Activated T-helper 1 cell treated with anti-CD3 and anti-CD28 coated beads, Interleukin-12 subunit alpha, Interleukin-12 subunit beta, Interleukin-2, Interleukin-4 antibody, amounts not matched to agents 30 ng/mL and 10 ng/mL and 1 ng/mL, durations not matched to agents 14 hours and 24 hours and 36 hours (primary cell): ENCODE measurements at regions not wholly inside any gene's neighbourhood (a gene's known extent, or its start where the extent isn't known, plus 50 kb on each side); places are given as distances from the start of the nearest gene placed in this dataset.

ENCODE experiments used
- DNase-seq: peaks from one replicate; pipeline ENCODE4 v3.0.0; 2021; ENCODE audit warnings: low spot score
- H3K27ac Mint-ChIP-seq: one replicate; pipeline ENCODE4 v1.8.0; 2021; ENCODE audit warnings: mild to moderate bottlenecking, mixed read lengths
- H3K27me3 Mint-ChIP-seq: one replicate; pipeline ENCODE4 v1.8.0; 2022; ENCODE audit warnings: mild to moderate bottlenecking, moderate library complexity, mixed read lengths; ENCODE audit not compliant: insufficient read depth
- H3K36me3 Mint-ChIP-seq: one replicate; pipeline ENCODE4 v1.8.0; 2021; ENCODE audit warnings: low read depth, mixed read lengths
- H3K4me1 Mint-ChIP-seq: one replicate; pipeline ENCODE4 v1.8.0; 2021; ENCODE audit warnings: low read depth, mixed read lengths
- H3K4me3 Mint-ChIP-seq: one replicate; pipeline ENCODE4 v1.8.0; 2021; ENCODE audit warnings: mild to moderate bottlenecking, moderate library complexity, mixed read lengths
- H3K9me3 Mint-ChIP-seq: one replicate; pipeline ENCODE4 v1.8.0; 2021; ENCODE audit warnings: mixed read lengths
- intact Hi-C: fragments of 100-400 bp; cut with micrococcal nuclease; formaldehyde crosslinking; loops from one replicate; pipeline ENCODE4 v1.15.1; 2024

DNA sequence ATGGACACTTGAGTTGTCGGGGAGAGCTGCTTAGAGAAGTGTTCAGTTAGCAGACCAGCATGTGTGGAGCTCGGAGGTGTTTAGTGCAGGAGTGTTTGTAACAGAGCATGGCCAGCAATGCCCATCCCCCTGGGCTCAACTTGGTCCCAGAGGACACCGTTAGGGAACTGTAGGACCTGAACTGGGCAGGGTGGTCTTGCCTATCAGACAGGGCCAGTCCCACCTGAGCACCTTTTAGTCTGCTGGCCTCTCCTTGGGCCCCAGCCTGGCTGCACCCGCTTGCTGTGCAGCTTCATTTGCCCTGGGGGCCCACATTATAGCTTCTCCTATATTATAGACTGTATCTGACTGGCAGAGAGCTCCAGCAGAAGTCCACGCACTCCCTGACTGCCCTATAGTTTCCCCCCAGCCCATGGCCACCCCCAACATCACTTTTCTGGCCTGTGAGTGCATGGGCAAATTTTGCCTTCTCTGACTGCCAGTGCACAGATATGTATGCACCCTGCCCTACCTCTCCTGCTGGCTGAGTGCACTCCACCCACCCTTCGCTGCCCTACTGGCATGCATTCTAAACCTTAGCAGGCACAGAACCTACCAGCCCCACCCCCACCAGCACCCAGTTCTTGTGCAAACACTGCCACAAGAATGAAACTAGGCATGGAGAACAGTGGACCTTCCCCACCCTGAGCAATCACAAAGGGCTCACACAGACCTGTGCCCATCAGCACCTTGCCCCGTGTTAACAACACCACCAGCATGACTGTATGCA lies 1030.6 kb upstream of the GHITM start:
- H3K9me3 Mint-ChIP-seq = peaks cover 20% of the 10 kb centered on the region
- no peaks in the 10 kb centered on the region for H3K36me3 Mint-ChIP-seq
- H3K4me3 Mint-ChIP-seq = no peak overlapping the region
- DNase-seq = no peak
- no peaks in the 10 kb centered on the region for H3K27me3 Mint-ChIP-seq
- no peak overlapping the region for H3K27ac Mint-ChIP-seq
- H3K4me1 Mint-ChIP-seq = no peaks in the 10 kb centered on the region
- intact Hi-C loops = no loop called here

DNA sequence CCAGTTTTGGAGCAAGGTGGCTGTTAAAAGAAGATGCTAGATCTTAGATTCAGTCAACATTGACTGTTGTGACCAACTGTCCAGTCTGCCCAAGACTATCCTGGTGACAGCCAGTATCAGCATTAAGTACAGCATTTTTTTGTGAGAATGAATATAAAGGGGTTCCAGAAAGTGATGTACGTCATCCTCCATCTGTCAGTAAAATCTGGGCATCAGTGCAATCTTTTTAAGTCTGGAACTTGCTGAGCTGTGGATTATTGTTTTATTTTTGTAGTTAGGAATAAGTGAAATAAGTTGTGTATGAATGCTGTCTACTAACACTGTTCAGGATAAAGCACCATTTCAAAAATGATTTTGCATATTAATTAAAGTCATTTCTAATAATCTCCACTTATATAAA lies 1020.0 kb upstream of the GHITM start:
- Mint-ChIP-seq H3K4me1 (no peaks in the 10 kb centered on the region), H3K27ac (no peak overlapping the region), H3K4me3 (no peak overlapping the region), H3K27me3 (no peaks in the 10 kb centered on the region), H3K9me3 (peaks cover 14% of the 10 kb centered on the region), H3K36me3 (no peaks in the 10 kb centered on the region)
- no peak for DNase-seq
- intact Hi-C loops = no loop called here

DNA sequence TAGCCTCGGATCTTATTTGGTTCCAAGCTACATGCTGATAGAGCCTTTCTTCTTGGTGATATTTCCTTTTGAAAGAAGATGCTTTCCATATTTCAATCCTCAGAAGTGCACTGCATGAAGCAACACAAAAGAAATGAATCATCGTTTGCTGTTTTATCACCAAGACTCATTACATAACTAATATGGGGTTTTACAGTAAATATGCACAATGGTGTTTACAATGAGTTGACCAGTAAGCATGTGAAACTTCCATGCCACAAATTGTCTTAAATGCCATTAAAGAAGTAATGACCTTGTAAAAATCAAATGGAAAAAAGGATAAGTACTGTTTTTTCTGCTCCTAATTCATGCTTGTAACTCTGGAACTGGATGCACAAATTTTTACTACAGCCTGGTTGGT lies 1017.0 kb upstream of the GHITM start:
- Mint-ChIP-seq H3K27ac (no peak overlapping the region), H3K4me3 (no peak overlapping the region), H3K4me1 (no peaks in the 10 kb centered on the region), H3K36me3 (no peaks in the 10 kb centered on the region), H3K9me3 (peaks cover 28% of the 10 kb centered on the region), H3K27me3 (no peaks in the 10 kb centered on the region)
- no peak for DNase-seq
- intact Hi-C loops = no loop called here

DNA sequence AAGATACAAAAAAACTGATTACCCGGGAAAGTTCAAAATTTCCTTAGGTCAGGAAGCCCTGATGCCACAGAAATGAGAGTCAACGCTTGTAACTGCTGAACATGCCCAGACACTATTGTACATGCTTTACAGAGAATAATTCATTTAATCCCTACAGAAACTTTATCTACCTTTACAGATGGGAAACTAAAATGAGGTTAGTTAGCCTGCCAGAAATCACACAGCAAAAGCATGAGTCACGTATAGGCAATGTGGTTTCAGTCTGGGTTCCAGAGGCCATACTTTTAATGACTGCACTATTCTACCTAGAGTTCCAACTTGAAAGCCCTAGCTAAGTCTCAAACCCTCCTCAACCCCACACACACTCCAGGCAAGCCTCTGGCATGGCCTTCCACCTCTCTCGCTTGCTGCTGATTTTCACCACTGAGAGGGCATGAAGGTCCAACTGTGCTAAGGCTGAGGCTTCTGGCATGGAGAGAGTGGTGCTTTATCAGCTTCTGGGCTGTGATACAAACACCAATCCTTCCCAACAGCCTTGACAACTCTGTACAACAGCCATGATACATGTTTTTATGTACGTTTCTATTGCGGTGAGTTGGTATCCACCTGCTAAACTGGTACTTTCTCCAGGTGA lies 1011.2 kb upstream of the GHITM start:
- H3K9me3 Mint-ChIP-seq = peaks cover 22% of the 10 kb centered on the region
- DNase-seq = no peak
- intact Hi-C loops = no loop called here
- H3K27me3 Mint-ChIP-seq = no peaks in the 10 kb centered on the region
- H3K4me1 Mint-ChIP-seq = no peaks in the 10 kb centered on the region
- no peaks in the 10 kb centered on the region for H3K36me3 Mint-ChIP-seq
- H3K27ac Mint-ChIP-seq = no peak overlapping the region
- no peak overlapping the region for H3K4me3 Mint-ChIP-seq

DNA sequence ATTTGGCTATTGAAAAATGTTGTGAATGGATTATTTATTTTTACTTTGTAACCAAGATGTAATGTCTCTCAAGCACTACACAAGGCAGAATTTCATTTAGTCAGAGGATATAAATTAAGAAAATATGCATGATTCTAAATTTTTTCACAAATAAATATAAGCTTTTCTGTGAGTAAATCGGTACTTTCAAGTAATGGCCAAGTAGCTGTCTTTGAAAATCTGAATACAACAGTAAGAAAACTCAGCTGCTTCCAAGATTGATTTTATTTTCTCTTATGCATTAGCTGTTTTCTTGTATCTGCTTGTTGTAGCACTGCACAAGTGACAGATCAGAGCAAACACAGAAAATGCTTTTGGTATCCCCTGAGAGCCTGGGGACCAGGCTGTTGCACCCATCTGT lies 998.5 kb upstream of the GHITM start:
- intact Hi-C loops = no loop called here

DNA sequence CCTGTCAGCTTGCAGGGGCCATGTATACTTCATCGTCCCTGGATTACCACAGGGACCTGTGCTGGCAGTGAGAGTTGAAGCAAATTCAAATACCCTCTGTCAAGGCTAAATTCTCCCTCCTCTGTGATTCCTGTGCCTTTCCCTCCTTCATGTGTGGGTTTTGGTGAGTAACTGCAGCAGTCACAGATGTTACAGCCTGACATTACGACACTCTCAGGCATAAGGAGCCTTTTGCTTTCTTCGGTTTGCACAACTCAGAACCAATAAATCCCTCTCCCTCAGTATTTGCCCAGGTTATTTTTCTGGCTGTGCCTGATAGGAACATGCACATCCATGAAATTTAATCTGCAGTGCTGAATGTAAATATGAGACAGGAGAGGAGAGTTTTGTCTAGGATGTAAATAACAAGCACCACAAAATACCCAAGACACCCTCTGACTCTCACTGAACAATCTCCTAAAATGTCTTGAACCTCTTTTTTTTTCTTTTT lies 997.2 kb upstream of the GHITM start:
- intact Hi-C loops = no loop called here
- Mint-ChIP-seq H3K4me3 (no peak overlapping the region), H3K9me3 (no peaks in the 10 kb centered on the region), H3K27me3 (no peaks in the 10 kb centered on the region), H3K27ac (no peak overlapping the region), H3K36me3 (no peaks in the 10 kb centered on the region), H3K4me1 (no peaks in the 10 kb centered on the region)
- no peak for DNase-seq

More for the DNA sequence above, 998.5 kb upstream of the GHITM start:
- DNase-seq = no peak
- Mint-ChIP-seq H3K27me3 (no peaks in the 10 kb centered on the region), H3K9me3 (no peaks in the 10 kb centered on the region), H3K4me3 (no peak overlapping the region), H3K36me3 (no peaks in the 10 kb centered on the region), H3K4me1 (no peaks in the 10 kb centered on the region), H3K27ac (no peak overlapping the region)

DNA sequence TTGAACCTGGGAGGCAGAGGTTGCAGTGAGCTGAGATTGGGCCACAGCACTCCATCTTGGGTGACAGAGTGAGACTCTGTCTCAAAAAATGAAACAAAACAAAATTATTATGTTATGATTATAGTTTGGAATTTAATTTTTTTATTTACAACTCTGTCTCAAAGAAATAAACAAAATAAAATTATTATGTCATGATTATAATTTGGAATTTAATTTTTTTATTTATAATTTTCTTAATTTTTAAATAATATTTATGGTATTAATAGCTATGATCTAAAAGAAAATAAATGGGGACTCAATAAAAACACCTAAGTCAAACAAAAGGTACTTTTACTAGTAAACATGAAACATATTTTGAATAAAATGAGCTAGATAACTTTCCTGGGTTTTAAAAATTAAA lies 994.8 kb upstream of the GHITM start:
- H3K4me3 Mint-ChIP-seq = no peak overlapping the region
- no peak for DNase-seq
- intact Hi-C loops = no loop called here
- no peaks in the 10 kb centered on the region for H3K27me3 Mint-ChIP-seq
- H3K27ac Mint-ChIP-seq = no peak overlapping the region
- H3K4me1 Mint-ChIP-seq = no peaks in the 10 kb centered on the region
- no peaks in the 10 kb centered on the region for H3K9me3 Mint-ChIP-seq
- no peaks in the 10 kb centered on the region for H3K36me3 Mint-ChIP-seq

DNA sequence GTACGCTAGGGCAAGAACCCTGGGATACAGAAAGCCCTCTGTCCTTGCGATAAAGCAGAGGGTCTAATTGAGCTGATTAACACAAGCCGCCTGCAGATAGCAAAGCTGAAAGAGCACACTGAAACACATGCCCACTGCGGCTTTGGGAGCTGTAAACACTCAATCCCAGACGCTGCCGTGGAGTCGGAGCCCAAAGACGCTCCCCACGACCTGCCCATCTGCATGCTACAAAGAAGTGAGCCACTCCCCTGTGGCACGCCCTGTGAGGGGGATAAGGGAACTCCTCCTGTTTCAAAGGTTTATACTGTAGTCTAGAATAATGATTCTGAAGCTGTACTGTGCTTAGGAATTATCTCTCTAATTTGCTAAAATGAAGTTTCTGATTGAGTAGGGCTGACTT lies 985.6 kb upstream of the GHITM start:
- Mint-ChIP-seq H3K4me3 (no peak overlapping the region), H3K36me3 (no peaks in the 10 kb centered on the region), H3K9me3 (peaks cover 5% of the 10 kb centered on the region), H3K27ac (no peak overlapping the region), H3K4me1 (no peaks in the 10 kb centered on the region), H3K27me3 (no peaks in the 10 kb centered on the region)
- DNase-seq = no peak
- intact Hi-C loops = no loop called here

DNA sequence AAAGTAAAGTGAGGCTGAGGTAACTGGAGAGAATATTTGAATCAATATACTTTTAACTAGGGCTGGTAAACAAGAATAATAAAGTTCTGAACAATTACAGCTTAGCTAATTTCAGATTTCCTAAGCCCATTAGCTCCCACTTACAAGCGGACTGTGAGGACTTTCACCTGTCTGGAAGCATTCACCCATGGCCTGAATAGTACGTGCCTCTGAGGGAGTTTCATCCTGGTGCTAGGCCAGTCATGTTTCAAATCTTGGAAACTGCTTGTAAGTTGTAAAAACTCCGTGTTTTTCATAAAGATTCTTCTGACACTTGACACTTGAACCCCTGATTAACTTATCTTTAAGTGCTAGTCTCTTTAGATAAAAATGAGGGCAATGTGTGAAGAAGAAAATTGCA lies 975.2 kb upstream of the GHITM start:
- no peak overlapping the region for H3K27ac Mint-ChIP-seq
- no peak overlapping the region for H3K4me3 Mint-ChIP-seq
- H3K27me3 Mint-ChIP-seq = no peaks in the 10 kb centered on the region
- intact Hi-C loops = no loop called here
- no peak for DNase-seq
- H3K9me3 Mint-ChIP-seq = no peaks in the 10 kb centered on the region
- no peaks in the 10 kb centered on the region for H3K36me3 Mint-ChIP-seq
- no peaks in the 10 kb centered on the region for H3K4me1 Mint-ChIP-seq

DNA sequence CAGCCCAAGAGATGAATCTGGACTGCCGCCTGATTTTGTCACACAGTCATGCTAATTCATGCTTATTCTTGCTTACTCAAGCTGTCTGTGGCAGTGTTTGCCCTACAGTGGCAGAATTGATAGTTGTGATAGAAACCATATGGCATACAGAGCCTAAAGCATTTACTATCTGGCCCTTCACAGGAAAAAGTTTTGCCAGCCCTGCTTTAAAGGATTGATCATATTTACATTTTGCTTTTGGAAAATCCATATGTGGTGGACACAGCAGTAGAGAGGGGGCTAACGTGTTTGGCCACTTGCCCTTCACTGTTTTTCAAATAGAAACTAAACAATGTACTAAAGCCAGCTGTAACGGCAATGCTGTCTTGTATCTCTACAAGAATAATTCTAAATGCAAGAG lies 974.0 kb upstream of the GHITM start:
- intact Hi-C loops = no loop called here
- H3K4me3 Mint-ChIP-seq = no peak overlapping the region
- no peaks in the 10 kb centered on the region for H3K9me3 Mint-ChIP-seq
- no peaks in the 10 kb centered on the region for H3K36me3 Mint-ChIP-seq
- no peaks in the 10 kb centered on the region for H3K4me1 Mint-ChIP-seq
- H3K27me3 Mint-ChIP-seq = no peaks in the 10 kb centered on the region
- DNase-seq = no peak
- no peak overlapping the region for H3K27ac Mint-ChIP-seq

DNA sequence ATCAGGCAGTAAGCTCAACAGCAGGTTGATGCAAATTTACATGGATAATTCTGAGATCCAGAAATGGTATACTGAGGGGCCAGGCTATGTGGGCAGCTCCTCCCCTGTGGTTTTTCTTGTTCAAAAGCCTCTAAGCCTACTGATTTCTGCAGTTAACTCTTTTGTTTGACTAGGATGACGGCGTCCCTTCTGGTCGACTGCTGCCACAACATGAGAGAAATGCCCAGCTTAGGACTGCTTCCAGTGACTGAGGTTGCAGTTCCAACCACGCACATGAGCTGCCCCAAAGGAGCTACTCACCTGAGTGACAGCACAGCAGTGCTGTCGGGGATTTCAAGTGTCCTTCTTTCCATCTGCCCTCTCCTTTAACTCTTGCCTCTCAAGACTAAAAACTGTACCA lies 973.0 kb upstream of the GHITM start:
- Mint-ChIP-seq H3K4me1 (no peaks in the 10 kb centered on the region), H3K27me3 (no peaks in the 10 kb centered on the region), H3K36me3 (no peaks in the 10 kb centered on the region), H3K27ac (no peak overlapping the region), H3K9me3 (no peaks in the 10 kb centered on the region), H3K4me3 (no peak overlapping the region)
- intact Hi-C loops = no loop called here
- DNase-seq = no peak

DNA sequence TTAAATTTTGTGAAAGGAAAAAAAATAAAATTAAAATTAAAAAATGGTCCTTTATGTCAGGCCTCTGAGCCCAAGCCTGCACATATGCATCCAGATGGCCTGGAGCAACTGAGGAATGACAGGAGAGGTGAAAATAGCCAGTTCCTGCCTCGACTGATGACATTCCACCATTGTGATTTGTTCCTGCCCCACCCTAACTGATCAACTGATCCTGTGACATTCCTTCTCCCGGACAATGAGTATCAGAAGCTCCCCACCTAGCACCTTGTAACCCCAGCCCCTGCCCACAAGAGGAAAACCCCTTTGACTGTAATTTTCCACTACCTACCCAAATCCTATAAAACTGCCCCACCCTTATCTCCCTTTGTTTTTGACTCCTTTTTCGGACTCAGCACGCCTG lies 972.2 kb upstream of the GHITM start:
- Mint-ChIP-seq H3K36me3 (no peaks in the 10 kb centered on the region), H3K27ac (no peak overlapping the region)
- intact Hi-C loops = no loop called here

DNA sequence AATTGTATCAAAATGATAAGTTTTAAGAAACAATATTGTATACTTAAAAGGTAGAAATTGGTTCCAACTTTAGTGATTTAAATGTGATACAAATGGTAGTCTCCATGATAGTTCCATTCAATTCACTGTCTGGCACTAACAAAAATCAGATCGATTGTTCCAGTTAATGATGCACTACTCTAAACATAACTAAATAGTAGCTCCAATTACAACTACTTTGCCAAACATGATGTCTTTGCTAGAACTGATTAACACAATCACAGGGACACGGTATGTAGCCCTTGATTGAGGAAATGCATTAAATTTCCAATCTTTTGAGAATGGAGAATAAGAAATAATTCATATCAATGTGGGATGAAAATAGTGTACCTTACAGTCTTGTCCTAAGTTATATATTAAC lies 962.4 kb upstream of the GHITM start:
- Mint-ChIP-seq H3K36me3 (no peaks in the 10 kb centered on the region), H3K27ac (no peak overlapping the region), H3K9me3 (peaks cover 4% of the 10 kb centered on the region), H3K4me1 (no peaks in the 10 kb centered on the region), H3K4me3 (no peak overlapping the region), H3K27me3 (no peaks in the 10 kb centered on the region)
- no peak for DNase-seq
- intact Hi-C loops = no loop called here

More for the DNA sequence above, 972.2 kb upstream of the GHITM start:
- H3K4me3 Mint-ChIP-seq = no peak overlapping the region
- no peaks in the 10 kb centered on the region for H3K9me3 Mint-ChIP-seq
- DNase-seq = no peak
- no peaks in the 10 kb centered on the region for H3K4me1 Mint-ChIP-seq
- no peaks in the 10 kb centered on the region for H3K27me3 Mint-ChIP-seq
